GM21360 (cell line): ENCODE measurements at regions not wholly inside any gene's neighbourhood (a gene's known extent, or its start where the extent isn't known, plus 50 kb on each side); places are given as distances from the start of the nearest gene placed in this dataset.
A peak's percentile ranks its signal among the peaks of the same experiment; 100 is the strongest.
"Not testable (repeated sequence)": the region's sequence is repeated elsewhere in the genome, so short reads cannot be mapped to it uniquely, and the experiment has no call there.

ENCODE experiments used
- ATAC-seq: cut with Tn5 transposase; IDR thresholded peaks from one replicate; pipeline ENCODE4 v1.9.1; 2021; ENCODE audit warnings: mild to moderate bottlenecking, moderate library complexity; ENCODE audit not compliant: unreplicated experiment

DNA sequence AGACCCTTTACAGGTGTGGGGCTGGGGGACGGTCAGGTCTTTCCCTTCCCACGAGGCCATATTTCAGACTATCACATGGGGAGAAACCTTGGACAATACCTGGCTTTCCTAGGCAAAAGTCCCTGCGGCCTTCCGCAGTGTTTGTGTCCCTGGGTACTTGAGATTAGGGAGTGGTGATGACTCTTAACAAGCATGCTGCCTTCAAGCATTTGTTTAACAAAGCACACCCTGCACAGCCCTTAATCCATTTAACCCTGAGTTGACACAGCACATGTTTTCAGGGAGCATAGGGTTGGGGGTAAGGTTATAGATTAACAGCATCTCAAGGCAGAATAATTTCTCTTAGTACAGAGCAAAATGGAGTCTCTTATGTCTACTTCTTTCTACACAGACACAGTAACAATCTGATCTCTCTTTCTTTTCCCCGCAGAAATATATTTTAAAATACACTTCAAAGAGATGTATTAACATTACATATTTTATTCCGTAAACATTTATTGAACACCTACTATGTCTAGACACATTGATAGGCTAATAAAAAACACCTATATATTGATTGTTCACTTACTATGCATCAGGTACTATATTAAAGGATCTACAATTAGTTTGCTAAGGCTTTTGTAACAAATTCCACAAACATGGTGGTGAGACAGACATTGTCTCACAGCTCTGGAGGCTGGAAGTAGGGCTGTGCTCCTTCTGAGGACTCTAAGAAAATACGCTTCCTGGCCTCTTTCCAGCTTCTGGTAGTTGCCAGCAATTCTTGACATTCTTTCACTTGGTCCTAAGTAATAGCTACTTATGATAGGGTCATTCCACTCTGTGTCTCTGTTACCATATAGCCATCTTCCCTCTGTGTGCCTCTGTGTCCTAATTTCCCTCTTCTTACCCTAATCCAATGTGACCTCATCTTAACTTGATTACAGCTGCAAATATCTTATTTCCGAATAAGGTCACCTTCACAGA, 118.4 kb downstream of the SPP2 start:
- ATAC-seq = not testable (repeated sequence)

- no peak for ATAC-seq
These were observed 116.0 kb downstream of the SPP2 start for GRCh38 chr2:234166531-234166930.

GRCh38 chr2:234165421-234165820, 114.9 kb downstream of the SPP2 start:
- ATAC-seq = no peak

- ATAC-seq = peak; percentile 41
These were observed 114.3 kb downstream of the SPP2 start for GRCh38 chr2:234164493-234165413.

GRCh38 chr2:234163510-234164045, 113.1 kb downstream of the SPP2 start:
- ATAC-seq = no peak

GRCh38 chr2:234162861-234163260, 112.4 kb downstream of the SPP2 start:
- no peak for ATAC-seq

DNA sequence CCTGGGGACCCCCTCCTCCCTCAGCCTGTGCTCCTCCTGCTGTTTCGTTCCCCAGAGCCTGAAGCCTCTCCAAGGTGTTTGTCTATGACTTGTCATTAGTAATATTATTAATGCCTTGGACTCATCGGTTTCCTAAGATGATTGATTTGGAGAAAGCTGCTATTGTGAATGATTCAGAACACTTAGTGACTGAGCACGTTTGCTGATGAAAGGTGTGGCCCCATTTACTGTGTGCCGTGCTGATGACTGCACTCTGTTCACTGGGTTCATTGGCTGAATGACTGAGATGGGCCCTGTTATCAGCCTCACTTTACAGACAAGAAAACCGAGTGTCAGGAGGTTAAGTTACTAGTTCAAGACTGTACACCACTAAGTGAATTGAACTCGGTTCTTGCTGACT, 111.4 kb downstream of the SPP2 start:
- no peak for ATAC-seq

DNA sequence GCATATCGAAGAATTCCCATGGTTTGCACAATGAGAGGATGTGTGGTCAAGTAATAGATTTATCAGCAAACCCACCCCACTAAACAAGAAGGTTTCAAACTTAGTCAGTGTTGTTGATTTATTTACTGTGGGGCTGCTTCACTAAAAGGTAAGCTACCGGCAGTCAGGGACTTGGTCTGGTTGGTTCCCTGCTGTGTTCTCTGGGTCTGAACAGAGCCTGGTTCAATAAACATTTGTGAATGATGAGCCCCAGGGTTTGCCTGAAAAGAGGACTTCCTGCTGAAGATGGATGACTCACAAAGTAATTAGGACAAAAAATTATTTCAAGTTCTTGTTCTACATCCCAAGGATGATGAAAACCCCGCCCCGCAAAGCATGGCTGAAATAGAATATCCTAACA, 108.3 kb downstream of the SPP2 start:
- no peak for ATAC-seq

- ATAC-seq = no peak
These were observed 107.5 kb downstream of the SPP2 start for GRCh38 chr2:234157817-234158588.

GRCh38 chr2:234156326-234156725, 105.8 kb downstream of the SPP2 start:
- no peak for ATAC-seq

DNA sequence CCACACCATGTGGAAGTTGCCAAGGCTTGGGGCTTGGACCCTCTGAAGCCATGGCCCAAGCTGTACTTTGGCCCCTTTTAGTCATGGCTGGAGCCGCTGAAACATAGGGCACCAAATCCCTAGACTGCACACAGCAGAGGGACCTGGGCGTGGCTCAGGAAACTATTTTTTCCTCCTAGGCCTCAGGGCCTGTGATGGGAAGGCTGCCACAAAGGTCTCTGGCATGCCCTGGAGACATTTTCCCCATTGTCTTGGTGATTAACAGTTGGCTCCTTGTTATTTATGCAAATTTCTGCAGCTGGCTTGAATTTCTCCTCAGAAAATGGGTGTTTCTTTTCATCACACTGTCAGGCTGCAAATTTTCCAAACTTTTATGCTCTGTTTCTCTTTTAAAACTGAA, 102.3 kb downstream of the SPP2 start:
- not testable (repeated sequence) for ATAC-seq

DNA sequence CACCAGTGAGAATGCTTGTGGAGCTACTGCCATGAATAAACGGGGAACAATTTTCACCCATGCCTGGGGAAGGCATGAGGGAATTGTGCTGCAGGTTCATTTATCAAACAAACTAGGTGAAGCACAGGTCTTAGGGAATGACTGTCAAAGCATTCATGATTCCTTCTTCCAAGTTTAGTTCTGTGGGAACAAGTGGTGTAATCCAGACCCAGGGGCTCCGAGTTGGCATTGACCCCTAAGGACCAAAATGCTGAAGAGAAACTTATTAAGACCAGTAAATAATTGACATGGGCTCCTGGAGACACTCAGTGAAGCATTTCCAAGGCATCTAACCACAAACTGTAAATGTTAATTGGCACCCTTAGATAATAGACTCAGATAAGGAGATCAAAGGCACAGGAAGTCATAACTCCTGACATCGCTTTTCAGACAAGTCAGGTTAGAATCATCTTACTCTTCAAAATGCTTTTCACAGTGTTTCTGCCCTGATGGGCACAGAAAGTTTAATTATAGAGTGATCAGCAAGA, 96.9 kb downstream of the SPP2 start:
- ATAC-seq = no peak

DNA sequence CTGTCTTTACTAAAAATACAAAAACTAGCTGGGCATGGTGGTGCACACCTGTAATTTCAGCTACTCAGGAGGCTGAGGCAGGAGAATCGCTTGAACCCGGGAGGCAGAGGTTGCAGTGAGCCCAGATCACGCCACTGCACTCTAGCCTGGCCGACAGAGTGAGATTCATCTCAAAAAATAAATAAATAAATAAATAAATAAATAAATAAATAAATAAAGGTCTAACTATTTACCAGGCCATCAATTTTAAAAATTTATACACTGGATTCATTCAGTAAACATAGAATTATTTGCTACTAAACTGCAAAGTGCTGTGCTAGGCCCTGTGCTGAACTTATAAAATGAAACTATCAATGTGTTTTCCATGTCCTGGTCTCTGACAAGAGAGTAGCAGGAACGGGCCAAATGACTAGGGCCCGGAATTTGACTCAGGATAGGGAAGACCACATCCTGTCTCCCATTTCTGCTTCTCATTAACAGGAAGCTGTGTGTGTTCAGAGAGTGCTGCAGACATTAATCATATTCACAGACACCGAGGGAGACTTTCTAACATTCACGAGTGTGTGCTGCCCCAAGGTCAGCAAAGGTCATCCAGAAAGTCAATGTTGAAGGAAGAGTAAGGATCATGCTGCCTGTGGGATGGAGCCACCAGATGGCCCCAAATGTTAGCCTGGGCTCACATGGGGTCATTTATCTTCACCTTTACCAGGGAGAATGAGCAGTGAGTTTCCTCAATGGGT, 95.8 kb downstream of the SPP2 start:
- no peak for ATAC-seq

GRCh38 chr2:234145511-234145910, 95.0 kb downstream of the SPP2 start:
- ATAC-seq = no peak

- ATAC-seq = no peak
These were observed 94.6 kb downstream of the SPP2 start for GRCh38 chr2:234145057-234145456.

- ATAC-seq = no peak
These were observed 93.4 kb downstream of the SPP2 start for GRCh38 chr2:234143896-234144295.

DNA sequence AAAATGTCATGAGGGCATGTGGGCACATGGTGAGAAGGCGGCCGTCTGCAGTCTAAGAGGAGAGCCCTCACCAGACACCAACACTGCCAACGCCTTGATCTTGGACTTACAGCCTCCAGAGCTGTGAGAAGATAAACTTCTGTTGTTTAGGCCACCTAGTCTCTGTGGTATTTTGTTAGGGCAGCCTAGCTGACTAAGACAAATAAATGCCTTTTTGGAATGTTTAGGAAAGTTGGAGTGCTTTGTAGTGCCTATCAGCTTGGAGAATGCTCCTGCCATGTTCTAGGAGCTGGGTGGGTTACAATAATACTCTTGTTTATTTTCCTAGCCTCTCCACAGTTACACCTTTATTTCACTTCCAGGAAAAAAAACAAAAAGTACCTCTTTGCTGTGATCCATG, 92.0 kb downstream of the SPP2 start:
- ATAC-seq = no peak

- ATAC-seq = no peak
These were observed 89.3 kb downstream of the SPP2 start for GRCh38 chr2:234139755-234140154.

DNA sequence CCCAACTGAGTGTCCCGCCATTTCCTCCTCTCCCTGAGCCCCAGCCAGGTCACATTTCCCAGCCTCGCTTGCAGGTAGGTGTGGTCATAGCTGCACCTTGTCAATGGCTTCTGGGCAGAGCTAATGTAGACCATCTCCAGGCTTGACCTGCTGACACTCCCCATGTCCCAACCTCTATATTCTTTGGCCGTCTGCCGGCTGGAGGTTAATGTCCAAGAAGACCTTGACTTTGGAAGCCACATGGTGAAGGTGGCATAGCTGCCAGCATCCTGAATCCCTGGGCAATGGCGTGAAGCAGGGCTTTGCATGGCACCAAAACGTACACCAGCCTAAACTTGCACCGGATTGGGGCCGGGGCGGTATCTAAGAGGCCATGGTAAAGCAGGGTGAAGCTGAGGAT, 88.3 kb downstream of the SPP2 start:
- no peak for ATAC-seq
